ENCODE measurements at regions not wholly inside any gene's neighbourhood (a gene's known extent, or its start where the extent isn't known, plus 50 kb on each side); places are given as distances from the start of the nearest gene placed in this dataset.

GRCh38 chr9:86670536-86670935 lies 276.8 kb downstream of the GAS1 start:
- no peak for TF ChIP-seq EZH2phosphoT487 (IDR thresholded peaks at IDR 0.05; ENCODE audit: borderline replicate concordance, low read depth)
- TF ChIP-seq USF1 (IDR thresholded peaks at IDR 0.05; ENCODE audit: borderline replicate concordance, low read depth): no peak
- TF ChIP-seq YY1 (IDR thresholded peaks at IDR 0.05; ENCODE audit: low read depth): no peak
- no peak for TF ChIP-seq CTCF (IDR thresholded peaks at IDR 0.05)
- TF ChIP-seq USF2 (IDR thresholded peaks at IDR 0.05; ENCODE audit: borderline replicate concordance, low read depth, low read length): no peak
- no peak for TF ChIP-seq POLR2AphosphoS5 (IDR thresholded peaks at IDR 0.05; ENCODE audit: low read depth, low read length)
- TF ChIP-seq MAX (IDR thresholded peaks at IDR 0.05; ENCODE audit: low read depth): no peak
- no peak for TF ChIP-seq SMC3 (IDR thresholded peaks at IDR 0.05; ENCODE audit: low read depth, low read length)

Measured in SK-N-SH (cell line).